Midbrain (tissue), 1 donor: ENCODE measurements at regions not wholly inside any gene's neighbourhood (a gene's known extent, or its start where the extent isn't known, plus 50 kb on each side); places are given as distances from the start of the nearest gene placed in this dataset.

Experiments
- DNase-seq: peaks from one replicate; lab custom pipeline; 2025; lab: John Stamatoyannopoulos, UW

DNA sequence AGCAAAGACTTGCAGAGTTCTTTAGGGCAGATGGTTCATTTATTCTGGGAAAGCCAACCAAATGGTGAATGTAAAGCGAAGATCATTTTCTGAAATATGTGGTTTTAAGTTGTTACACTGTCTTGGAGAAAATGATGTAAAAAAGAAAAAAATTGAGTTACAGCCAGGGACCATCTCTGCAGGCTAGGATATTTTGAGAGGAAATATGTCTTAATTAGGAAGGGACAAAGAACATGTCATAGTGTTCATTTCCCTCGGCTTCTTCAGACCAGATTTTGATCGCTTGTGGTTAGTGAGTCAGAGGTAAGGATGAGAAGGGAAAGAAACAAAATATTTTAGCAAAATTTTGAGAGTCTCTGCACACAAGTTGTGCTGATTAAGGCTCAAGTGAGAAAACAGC lies 59.0 kb upstream of the C1QTNF7 start:
- no peak for DNase-seq

DNA sequence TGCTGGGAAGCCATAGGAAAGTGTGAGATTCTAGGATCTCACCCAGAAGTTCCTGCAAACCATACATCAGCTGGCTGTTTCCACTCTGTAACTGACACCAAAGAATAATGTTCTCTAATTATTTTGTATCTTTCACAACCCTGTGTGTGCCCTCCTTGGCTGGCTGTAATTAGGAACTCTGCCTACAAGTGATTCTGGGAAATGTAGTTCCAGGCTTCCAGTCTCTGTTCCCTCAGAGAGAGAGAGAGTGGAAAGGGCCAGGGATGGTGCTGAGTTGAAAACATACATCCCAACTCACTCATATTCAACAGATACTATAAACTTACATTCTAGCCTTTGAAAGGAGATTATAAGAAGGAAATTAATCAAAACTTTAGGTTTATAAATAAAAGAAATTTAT lies 57.5 kb upstream of the C1QTNF7 start:
- no peak for DNase-seq

DNA sequence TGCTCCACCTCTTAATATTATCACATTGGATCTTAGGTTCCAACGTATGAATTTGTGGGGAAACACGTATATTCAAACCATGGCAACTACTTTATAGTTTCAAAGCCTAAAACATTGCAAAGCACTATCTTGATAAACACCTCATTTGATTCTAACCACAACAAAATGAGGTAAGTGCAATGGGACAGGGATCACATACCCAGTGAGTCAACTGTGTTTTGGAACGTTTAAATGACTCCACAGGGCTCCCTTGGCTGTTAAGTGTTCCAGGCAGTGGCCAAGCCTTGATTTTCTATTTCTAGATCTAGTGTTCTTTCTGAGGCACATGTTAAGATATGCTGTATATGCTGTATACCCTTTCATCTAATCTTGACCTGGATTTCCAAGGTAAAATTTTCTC lies 54.5 kb upstream of the C1QTNF7 start:
- no peak for DNase-seq

GRCh38 chr4:15374656-15375055 lies 53.2 kb upstream of the C1QTNF7 start:
- no peak for DNase-seq

DNA sequence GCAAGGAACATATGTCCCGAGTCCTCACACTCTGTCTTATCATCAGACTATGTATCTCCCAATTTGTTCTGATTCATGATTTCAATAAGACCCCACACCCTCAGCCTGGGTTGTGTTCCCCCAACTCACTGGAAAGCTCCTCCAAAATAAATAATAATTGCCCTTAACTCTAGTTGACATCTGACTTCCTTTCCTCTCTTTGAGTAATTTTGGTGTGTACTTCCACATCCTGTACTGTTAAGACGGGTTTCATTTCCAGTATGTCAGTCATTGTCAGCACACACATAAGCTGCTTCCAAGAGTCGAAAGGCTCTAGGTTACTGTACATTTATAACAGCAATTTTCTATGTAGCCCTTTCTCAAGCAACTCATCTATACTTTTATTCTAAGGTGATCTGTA lies 52.2 kb upstream of the C1QTNF7 start:
- DNase-seq = no peak

DNA sequence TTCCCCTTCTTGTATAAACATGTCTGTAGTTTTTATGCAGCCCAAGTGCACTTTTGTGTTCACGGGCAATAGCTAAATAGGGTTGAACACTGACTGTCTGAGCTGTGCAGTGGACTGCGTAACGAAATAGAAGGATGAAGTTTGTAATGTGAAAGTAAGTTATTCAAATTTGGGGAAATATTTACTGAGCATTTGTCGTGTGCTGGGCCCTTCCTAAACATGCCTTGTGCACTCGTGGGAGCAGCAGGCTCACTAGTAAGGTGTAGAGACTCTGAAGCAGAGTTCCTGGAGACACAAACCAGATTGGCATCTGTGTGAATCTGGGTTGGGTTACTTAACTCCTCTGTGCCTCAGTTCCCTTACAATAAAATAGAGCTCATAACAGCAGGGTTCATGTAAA lies 51.7 kb upstream of the C1QTNF7 start:
- no peak for DNase-seq

DNA sequence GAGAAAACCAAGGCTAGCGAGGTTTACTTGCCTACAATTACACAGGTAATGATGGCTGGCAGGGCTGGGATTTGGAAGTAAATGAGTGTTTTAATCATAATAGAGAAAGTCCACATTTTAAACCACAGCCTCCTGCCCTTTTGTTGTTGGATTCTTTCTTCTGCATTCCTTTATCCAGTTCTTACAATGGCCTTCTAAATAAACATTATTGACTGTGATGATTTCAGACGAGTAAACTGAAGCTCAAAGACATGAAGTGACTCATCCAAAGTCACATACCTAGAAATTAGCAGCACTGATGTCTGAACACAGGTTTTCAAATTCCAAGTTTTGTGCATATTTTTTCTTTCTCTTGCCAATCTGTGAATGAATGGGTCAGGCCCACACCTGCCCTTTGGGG lies 51.2 kb upstream of the C1QTNF7 start:
- DNase-seq = no peak
